ENCODE measurements at regions not wholly inside any gene's neighbourhood (a gene's known extent, or its start where the extent isn't known, plus 50 kb on each side); places are given as distances from the start of the nearest gene placed in this dataset.

DNA sequence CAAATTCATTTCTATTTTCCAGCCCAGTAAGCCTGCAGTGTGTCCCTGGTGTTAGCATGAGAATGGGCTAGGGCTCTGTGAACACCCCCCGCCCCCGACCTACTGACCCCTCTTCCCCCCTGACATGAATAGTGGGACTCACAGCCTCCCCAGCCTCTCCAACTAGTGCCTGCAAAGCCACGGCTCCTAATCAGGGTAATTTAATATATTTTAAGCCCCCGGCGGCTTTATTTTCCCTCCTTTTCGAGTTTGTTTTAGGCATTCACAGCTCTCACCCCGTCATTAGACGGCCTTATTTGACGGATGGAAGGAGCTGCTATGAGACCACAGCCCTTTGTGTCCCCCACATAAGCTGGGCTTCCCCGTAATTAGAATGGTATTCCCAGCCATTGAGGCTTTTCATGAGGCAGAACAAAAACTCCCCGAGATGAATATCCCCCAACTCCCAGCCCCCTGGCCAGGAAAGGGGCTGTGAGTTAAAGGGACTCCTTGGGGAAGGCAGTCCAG lies 78.3 kb upstream of the POLG start:
- H3K9me2 ChIP-seq (ENCODE audit: insufficient read depth) = no peaks in the 10 kb centered on the region
- CTCF ChIA-PET = interaction anchor here (0.6 kb wide), 4 partner anchors 13 to 1550 kb away, joined by 4 to 11 read pairs (median 4); no protein-coding TSS in a partner anchor
- H2AFZ ChIP-seq = no peak overlapping the region
- H3K4me1 ChIP-seq (replicated peaks; ENCODE audit: insufficient read depth) = no peaks in the 10 kb centered on the region
- no peak overlapping the region for H3K27ac ChIP-seq
- H4K20me1 ChIP-seq (ENCODE audit: insufficient read depth) = no peaks in the 10 kb centered on the region
- POLR2A ChIA-PET (ENCODE audit: unreplicated experiment) = no interaction called here
- H3F3A ChIP-seq (ENCODE audit: insufficient read depth, low read depth) = no peaks in the 10 kb centered on the region
- TF ChIP-seq, protein P1, sequence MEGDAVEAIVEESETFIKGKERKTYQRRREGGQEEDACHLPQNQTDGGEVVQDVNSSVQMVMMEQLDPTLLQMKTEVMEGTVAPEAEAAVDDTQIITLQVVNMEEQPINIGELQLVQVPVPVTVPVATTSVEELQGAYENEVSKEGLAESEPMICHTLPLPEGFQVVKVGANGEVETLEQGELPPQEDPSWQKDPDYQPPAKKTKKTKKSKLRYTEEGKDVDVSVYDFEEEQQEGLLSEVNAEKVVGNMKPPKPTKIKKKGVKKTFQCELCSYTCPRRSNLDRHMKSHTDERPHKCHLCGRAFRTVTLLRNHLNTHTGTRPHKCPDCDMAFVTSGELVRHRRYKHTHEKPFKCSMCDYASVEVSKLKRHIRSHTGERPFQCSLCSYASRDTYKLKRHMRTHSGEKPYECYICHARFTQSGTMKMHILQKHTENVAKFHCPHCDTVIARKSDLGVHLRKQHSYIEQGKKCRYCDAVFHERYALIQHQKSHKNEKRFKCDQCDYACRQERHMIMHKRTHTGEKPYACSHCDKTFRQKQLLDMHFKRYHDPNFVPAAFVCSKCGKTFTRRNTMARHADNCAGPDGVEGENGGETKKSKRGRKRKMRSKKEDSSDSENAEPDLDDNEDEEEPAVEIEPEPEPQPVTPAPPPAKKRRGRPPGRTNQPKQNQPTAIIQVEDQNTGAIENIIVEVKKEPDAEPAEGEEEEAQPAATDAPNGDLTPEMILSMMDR (conservative IDR thresholded peaks at IDR 0.05) = no peak
- TF ChIP-seq EZH2 (IDR thresholded peaks at IDR 0.05; ENCODE audit: low read depth) = no peak
- no TSS peak for BruUV-seq (replicated peaks)
- peaks cover 74% of the 10 kb centered on the region for H3K27me3 ChIP-seq (ENCODE audit: insufficient read depth, low read depth)
- H3K9me3 ChIP-seq (ENCODE audit: insufficient read depth, low read depth) = no peaks in the 10 kb centered on the region
- no peaks in the 10 kb centered on the region for H3K36me3 ChIP-seq (ENCODE audit: low read depth)
- H3K4me2 ChIP-seq = no peak overlapping the region
- DNase-seq = no peak
- intact Hi-C loops (cut with micrococcal nuclease; ENCODE audit: unreplicated experiment) = no loop called here
- H3K79me2 ChIP-seq (ENCODE audit: low read depth) = no peaks in the 10 kb centered on the region
- no peak overlapping the region for H3K4me3 ChIP-seq

DNA sequence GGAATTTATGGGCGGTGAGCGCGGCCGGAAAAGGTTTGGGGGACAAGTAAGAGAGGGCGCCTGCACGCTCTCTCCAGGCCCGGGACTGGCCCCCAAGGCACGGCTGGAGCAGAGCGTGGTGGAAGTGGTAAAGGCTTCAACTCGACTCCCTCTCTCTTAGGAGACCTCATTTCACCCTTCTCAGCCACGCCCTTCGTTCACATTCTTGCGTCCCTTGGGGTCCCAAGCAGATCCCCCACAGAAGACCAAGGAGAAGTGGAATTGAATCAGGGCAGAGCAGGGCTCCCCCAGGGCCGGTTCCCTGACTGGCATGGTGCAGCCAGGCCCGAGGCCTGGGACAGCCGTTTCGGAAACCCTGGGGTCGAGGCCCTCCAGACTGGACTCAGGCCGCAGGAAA lies 75.4 kb upstream of the POLG start:
- Histone ChIP-seq H3K36me3 (ENCODE audit: low read depth) (no peaks in the 10 kb centered on the region), H4K20me1 (ENCODE audit: insufficient read depth) (no peaks in the 10 kb centered on the region), H2AFZ (no peak overlapping the region), H3K27me3 (ENCODE audit: insufficient read depth, low read depth) (peaks cover 57% of the 10 kb centered on the region), H3K9me2 (ENCODE audit: insufficient read depth) (no peaks in the 10 kb centered on the region), H3K9me3 (ENCODE audit: insufficient read depth, low read depth) (no peaks in the 10 kb centered on the region), H3K4me1 (replicated peaks; ENCODE audit: insufficient read depth) (no peaks in the 10 kb centered on the region), H3K27ac (no peak overlapping the region), H3F3A (ENCODE audit: insufficient read depth, low read depth) (no peaks in the 10 kb centered on the region), H3K4me2 (no peak overlapping the region), H3K79me2 (ENCODE audit: low read depth) (no peaks in the 10 kb centered on the region), H3K4me3 (no peak overlapping the region)
- TF ChIP-seq, protein P1 (conservative IDR thresholded peaks at IDR 0.05) = no peak
- no peak for TF ChIP-seq EZH2 (IDR thresholded peaks at IDR 0.05; ENCODE audit: low read depth)
- ChIA-PET CTCF (no interaction called here), POLR2A (ENCODE audit: unreplicated experiment) (no interaction called here)
- no peak for DNase-seq
- intact Hi-C loops (cut with micrococcal nuclease; ENCODE audit: unreplicated experiment) = no loop called here
- no TSS peak for BruUV-seq (replicated peaks)

- Histone ChIP-seq H3K27ac (no peak overlapping the region), H3K9me2 (ENCODE audit: insufficient read depth) (no peaks in the 10 kb centered on the region), H3K79me2 (ENCODE audit: low read depth) (no peaks in the 10 kb centered on the region), H3K4me2 (no peak overlapping the region), H3F3A (ENCODE audit: insufficient read depth, low read depth) (no peaks in the 10 kb centered on the region), H3K4me3 (no peak overlapping the region), H3K4me1 (replicated peaks; ENCODE audit: insufficient read depth) (no peaks in the 10 kb centered on the region), H2AFZ (no peak overlapping the region), H3K36me3 (ENCODE audit: low read depth) (no peaks in the 10 kb centered on the region), H3K9me3 (ENCODE audit: insufficient read depth, low read depth) (no peaks in the 10 kb centered on the region), H3K27me3 (ENCODE audit: insufficient read depth, low read depth) (peaks cover 56% of the 10 kb centered on the region), H4K20me1 (ENCODE audit: insufficient read depth) (no peaks in the 10 kb centered on the region)
- ChIA-PET CTCF (no interaction called here), POLR2A (ENCODE audit: unreplicated experiment) (no interaction called here)
- intact Hi-C loops (cut with micrococcal nuclease; ENCODE audit: unreplicated experiment) = no loop called here
- DNase-seq = peak in 1 of 2 experiments; percentile 11
- TF ChIP-seq EZH2 (IDR thresholded peaks at IDR 0.05; ENCODE audit: low read depth) = no peak
- TF ChIP-seq, protein P1 (conservative IDR thresholded peaks at IDR 0.05) = no peak
- no TSS peak for BruUV-seq (replicated peaks)
These were observed 74.8 kb upstream of the POLG start for GRCh38 chr15:89409184-89410038.
